ENCODE measurements at regions not wholly inside any gene's neighbourhood (a gene's known extent, or its start where the extent isn't known, plus 50 kb on each side); places are given as distances from the start of the nearest gene placed in this dataset.
A peak's percentile ranks its signal among the peaks of the same experiment; 100 is the strongest.

DNA sequence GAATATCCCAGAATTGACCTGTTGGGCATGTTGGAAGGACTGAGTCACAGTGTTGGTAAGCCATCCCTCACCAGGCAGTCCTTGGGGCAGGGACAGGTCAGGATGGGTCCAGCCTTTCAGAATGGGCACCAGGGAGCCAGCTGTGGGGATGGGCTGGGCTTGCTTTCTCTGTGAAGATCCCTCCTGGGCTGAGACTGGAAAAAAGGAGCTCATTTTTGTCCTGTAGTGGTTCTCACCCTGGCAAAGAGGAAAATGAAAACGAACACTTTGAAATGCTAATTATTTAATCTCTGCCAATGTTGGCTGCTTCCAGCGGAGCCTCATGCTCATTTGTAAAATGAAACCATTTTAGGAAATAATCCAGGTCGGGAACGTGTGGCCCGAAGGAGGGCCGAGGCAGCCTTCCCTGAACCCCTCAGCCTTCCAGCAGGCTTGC lies 237.5 kb upstream of the SALL1 start:
- Histone ChIP-seq H3K27me3 (ENCODE audit: control insufficient read depth, insufficient read depth, low read length) (no peaks in the 10 kb centered on the region), H3K9ac (ENCODE audit: low read length in 3 of 3) (no peak overlapping the region), H3K9me3 (ENCODE audit: control insufficient read depth in 2 of 3, insufficient read depth in 1 of 3, low read length in 3 of 3) (peaks cover 0 to 13% (median 0%) of the 10 kb centered on the region in 3 donors), H3K4me1 (ENCODE audit: control insufficient read depth in 2 of 3, insufficient read depth in 2 of 3, low read depth in 1 of 3, low read length in 3 of 3) (no peaks in the 10 kb centered on the region), H3K36me3 (ENCODE audit: control insufficient read depth in 2 of 3, insufficient read depth in 3 of 3, low read length in 3 of 3) (no peaks in the 10 kb centered on the region), H3K27ac (ENCODE audit: low read depth in 2 of 2, low read length in 2 of 2) (no peak overlapping the region), H3K4me3 (ENCODE audit: low read length in 3 of 3) (no peak overlapping the region)
- intact Hi-C loops (cut with DNase I): no loop called here
- TF ChIP-seq, protein P1, sequence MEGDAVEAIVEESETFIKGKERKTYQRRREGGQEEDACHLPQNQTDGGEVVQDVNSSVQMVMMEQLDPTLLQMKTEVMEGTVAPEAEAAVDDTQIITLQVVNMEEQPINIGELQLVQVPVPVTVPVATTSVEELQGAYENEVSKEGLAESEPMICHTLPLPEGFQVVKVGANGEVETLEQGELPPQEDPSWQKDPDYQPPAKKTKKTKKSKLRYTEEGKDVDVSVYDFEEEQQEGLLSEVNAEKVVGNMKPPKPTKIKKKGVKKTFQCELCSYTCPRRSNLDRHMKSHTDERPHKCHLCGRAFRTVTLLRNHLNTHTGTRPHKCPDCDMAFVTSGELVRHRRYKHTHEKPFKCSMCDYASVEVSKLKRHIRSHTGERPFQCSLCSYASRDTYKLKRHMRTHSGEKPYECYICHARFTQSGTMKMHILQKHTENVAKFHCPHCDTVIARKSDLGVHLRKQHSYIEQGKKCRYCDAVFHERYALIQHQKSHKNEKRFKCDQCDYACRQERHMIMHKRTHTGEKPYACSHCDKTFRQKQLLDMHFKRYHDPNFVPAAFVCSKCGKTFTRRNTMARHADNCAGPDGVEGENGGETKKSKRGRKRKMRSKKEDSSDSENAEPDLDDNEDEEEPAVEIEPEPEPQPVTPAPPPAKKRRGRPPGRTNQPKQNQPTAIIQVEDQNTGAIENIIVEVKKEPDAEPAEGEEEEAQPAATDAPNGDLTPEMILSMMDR (IDR thresholded peaks at IDR 0.05; ENCODE audit: borderline replicate concordance, extremely low read depth, insufficient read depth): no peak
- FAIRE-seq (no peak), DNase-seq (no peak)

DNA sequence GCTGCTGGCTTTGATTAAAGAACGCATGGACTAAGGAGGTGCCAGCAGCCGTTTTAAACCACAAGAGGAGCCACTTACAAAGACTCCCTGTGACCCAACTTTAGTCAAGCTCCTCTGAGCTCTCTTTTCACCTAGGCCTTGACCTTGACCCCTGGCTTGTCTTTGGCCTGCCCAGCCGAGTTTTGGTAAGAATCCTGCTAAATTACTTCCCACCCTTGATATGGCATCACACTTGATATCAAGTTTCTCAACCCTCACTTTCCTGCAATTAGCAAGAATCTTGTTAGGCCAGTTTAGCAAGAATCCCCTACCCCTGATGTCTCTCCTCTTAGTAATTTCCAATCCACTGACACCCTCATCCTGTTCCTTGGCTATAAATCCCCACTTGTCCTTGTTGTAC lies 232.8 kb upstream of the SALL1 start:
- no peak overlapping the region for H3K27ac ChIP-seq (ENCODE audit: low read depth in 2 of 2, low read length in 2 of 2)
- TF ChIP-seq, protein P1 (IDR thresholded peaks at IDR 0.05; ENCODE audit: borderline replicate concordance, extremely low read depth, insufficient read depth): no peak
- H3K9ac ChIP-seq (ENCODE audit: low read length in 3 of 3): no peak overlapping the region
- H3K27me3 ChIP-seq (ENCODE audit: control insufficient read depth, insufficient read depth, low read length): no peaks in the 10 kb centered on the region
- no peak overlapping the region for H3K4me3 ChIP-seq (ENCODE audit: low read length in 3 of 3)
- DNase-seq (peak in 2 of 5 donors; percentile 19 to 24), FAIRE-seq (no peak)
- H3K4me1 ChIP-seq (ENCODE audit: control insufficient read depth in 2 of 3, insufficient read depth in 2 of 3, low read depth in 1 of 3, low read length in 3 of 3): peaks cover 0 to 2% (median 0%) of the 10 kb centered on the region in 3 donors
- peaks cover 0 to 3% (median 0%) of the 10 kb centered on the region in 3 donors for H3K9me3 ChIP-seq (ENCODE audit: control insufficient read depth in 2 of 3, insufficient read depth in 1 of 3, low read length in 3 of 3)
- no peaks in the 10 kb centered on the region for H3K36me3 ChIP-seq (ENCODE audit: control insufficient read depth in 2 of 3, insufficient read depth in 3 of 3, low read length in 3 of 3)
- intact Hi-C loops (cut with DNase I): no loop called here

DNA sequence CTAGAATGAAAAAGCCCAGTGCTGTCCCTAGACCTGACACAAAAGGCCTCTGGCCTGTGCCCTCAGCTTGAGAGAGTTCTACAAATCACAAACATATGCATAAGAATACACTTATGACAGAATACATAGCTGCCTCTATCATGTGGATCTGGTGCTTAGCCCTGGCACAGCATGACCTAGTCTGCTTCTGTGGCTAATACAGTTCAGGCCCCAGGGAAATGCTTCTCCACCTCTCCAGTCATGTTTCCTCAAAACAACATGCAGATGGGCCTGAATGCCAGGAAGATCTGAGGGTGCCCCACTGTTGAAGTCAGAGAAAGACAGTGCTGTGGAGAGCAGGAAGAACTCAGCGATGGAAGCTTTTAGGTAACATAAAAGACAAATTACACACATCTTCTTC lies 231.9 kb upstream of the SALL1 start:
- Histone ChIP-seq H3K9me3 (ENCODE audit: control insufficient read depth in 2 of 3, insufficient read depth in 1 of 3, low read length in 3 of 3) (no peaks in the 10 kb centered on the region), H3K36me3 (ENCODE audit: control insufficient read depth in 2 of 3, insufficient read depth in 3 of 3, low read length in 3 of 3) (no peaks in the 10 kb centered on the region), H3K9ac (ENCODE audit: low read length in 3 of 3) (no peak overlapping the region), H3K4me1 (ENCODE audit: control insufficient read depth in 2 of 3, insufficient read depth in 2 of 3, low read depth in 1 of 3, low read length in 3 of 3) (peaks cover 0 to 2% (median 0%) of the 10 kb centered on the region in 3 donors), H3K27ac (ENCODE audit: low read depth in 2 of 2, low read length in 2 of 2) (peak overlapping the region in 1 of 2 donors; percentile 23), H3K27me3 (ENCODE audit: control insufficient read depth, insufficient read depth, low read length) (no peaks in the 10 kb centered on the region), H3K4me3 (ENCODE audit: low read length in 3 of 3) (no peak overlapping the region)
- DNase-seq (no peak), FAIRE-seq (no peak)
- intact Hi-C loops (cut with DNase I): no loop called here
- TF ChIP-seq, protein P1 (IDR thresholded peaks at IDR 0.05; ENCODE audit: borderline replicate concordance, extremely low read depth, insufficient read depth): no peak

DNA sequence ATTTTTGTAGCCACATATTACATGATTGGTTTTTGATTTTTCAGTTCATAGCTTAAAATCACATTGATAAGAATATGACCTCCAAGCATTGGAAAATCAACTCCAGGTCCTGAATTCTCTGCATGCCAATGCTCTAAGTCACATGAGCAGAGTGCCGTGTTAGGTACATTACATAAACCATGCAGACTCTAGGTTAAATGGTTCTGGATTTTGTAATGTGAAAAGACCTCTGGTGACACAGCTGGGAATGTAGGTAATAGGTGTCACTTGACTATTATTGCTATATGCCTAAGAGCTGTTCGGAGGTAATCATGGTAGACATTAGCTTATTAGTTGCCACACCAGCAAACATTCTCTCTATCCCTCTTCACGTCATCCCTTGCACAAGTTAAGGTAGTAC lies 231.1 kb upstream of the SALL1 start:
- Histone ChIP-seq H3K9ac (ENCODE audit: low read length in 3 of 3) (no peak overlapping the region), H3K27ac (ENCODE audit: low read depth in 2 of 2, low read length in 2 of 2) (no peak overlapping the region), H3K36me3 (ENCODE audit: control insufficient read depth in 2 of 3, insufficient read depth in 3 of 3, low read length in 3 of 3) (no peaks in the 10 kb centered on the region), H3K9me3 (ENCODE audit: control insufficient read depth in 2 of 3, insufficient read depth in 1 of 3, low read length in 3 of 3) (no peaks in the 10 kb centered on the region), H3K27me3 (ENCODE audit: control insufficient read depth, insufficient read depth, low read length) (no peaks in the 10 kb centered on the region), H3K4me1 (ENCODE audit: control insufficient read depth in 2 of 3, insufficient read depth in 2 of 3, low read depth in 1 of 3, low read length in 3 of 3) (peaks cover 0 to 2% (median 0%) of the 10 kb centered on the region in 3 donors), H3K4me3 (ENCODE audit: low read length in 3 of 3) (no peak overlapping the region)
- intact Hi-C loops (cut with DNase I): no loop called here
- DNase-seq (no peak), FAIRE-seq (no peak)
- TF ChIP-seq, protein P1 (IDR thresholded peaks at IDR 0.05; ENCODE audit: borderline replicate concordance, extremely low read depth, insufficient read depth): no peak
